GM12873 (cell line): ENCODE measurements at regions not wholly inside any gene's neighbourhood (a gene's known extent, or its start where the extent isn't known, plus 50 kb on each side); places are given as distances from the start of the nearest gene placed in this dataset.

Source experiments
- TF ChIP-seq, protein P1 (sequence below): IDR thresholded peaks from 2 replicates; pipeline ENCODE4 v1.5.1; 2012; ENCODE audit warnings: low read depth, mild to moderate bottlenecking, moderate library complexity, low read length, control low read depth; ENCODE audit not compliant: insufficient read depth; ENCODE audit errors: missing control alignments

DNA sequence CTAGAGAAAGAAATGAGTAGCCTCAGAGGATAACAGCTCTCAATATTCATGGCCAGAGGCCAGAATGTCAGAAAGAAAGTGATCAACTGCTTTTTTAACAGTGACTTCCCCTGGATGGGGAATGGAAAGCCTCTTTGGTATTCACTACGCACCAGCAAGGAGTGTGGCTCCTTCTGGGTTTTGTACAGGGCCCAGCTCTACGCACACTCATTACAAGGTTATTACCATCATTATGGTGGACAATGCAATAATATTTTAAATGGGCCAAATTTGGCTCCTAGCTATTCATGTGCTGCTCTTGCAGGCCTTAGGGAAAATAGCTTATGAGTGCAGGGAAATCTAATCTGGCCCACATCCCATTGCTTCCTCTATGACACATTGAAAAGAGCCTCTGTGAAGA, 1149.5 kb upstream of the FANCL start:
- TF ChIP-seq, protein P1, sequence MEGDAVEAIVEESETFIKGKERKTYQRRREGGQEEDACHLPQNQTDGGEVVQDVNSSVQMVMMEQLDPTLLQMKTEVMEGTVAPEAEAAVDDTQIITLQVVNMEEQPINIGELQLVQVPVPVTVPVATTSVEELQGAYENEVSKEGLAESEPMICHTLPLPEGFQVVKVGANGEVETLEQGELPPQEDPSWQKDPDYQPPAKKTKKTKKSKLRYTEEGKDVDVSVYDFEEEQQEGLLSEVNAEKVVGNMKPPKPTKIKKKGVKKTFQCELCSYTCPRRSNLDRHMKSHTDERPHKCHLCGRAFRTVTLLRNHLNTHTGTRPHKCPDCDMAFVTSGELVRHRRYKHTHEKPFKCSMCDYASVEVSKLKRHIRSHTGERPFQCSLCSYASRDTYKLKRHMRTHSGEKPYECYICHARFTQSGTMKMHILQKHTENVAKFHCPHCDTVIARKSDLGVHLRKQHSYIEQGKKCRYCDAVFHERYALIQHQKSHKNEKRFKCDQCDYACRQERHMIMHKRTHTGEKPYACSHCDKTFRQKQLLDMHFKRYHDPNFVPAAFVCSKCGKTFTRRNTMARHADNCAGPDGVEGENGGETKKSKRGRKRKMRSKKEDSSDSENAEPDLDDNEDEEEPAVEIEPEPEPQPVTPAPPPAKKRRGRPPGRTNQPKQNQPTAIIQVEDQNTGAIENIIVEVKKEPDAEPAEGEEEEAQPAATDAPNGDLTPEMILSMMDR = no peak

DNA sequence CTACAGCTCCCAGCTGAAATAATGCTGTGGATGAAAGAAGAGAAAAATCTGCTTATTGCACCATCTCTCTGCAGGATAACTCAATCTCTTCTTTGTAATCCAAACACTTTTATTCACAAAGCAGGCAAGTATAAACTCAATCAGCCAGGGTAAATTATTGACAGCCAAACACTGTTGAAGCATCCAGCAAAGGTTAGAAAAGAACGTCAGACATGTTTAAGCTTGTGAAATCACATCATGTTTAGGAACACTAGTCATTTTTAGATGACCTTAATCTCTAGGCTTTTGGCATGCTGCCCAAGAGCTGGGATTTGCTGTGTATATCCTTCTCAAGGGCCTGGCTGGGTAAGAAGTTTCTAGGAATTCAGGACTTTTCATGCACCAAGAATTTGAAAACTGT, 1148.1 kb upstream of the FANCL start:
- TF ChIP-seq, protein P1 = no peak

DNA sequence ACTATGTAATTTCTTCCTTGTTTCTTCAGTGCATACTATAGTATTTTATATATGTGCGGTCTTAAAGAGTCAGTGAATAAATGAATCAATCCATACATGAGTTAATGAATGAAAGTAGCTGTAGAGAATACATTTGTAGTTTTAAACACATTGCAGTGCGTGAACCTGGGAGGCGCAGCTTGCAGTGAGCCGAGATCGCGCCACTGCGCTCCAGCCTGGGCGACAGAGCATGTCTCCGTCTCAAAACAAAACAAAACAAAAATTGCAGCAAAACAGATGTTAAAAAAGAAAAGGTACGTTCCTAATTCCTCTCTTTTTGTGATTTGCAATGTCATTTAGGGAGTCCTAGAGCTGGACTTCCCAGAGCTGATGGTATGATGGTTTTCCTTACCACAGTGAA, 1144.8 kb upstream of the FANCL start:
- TF ChIP-seq, protein P1 = no peak

DNA sequence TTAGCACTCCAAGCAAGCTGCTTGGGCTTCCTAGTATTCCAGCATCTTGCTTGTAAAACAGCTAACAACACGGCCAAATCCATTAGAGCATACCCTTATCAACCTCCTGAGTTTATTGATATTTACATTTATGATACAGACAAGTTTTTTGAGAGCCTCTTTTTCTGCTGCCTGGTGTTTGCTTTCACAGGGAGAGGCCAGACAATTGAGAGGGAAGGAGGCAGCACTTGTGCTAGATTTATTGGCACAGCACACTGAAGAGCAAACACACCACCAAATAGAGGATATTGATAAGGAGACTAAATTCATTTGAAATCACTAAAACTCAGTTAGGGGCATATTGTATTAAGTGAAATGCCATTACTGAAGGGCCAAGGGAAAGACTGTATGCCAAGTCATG, 1142.3 kb upstream of the FANCL start:
- TF ChIP-seq, protein P1 = no peak

DNA sequence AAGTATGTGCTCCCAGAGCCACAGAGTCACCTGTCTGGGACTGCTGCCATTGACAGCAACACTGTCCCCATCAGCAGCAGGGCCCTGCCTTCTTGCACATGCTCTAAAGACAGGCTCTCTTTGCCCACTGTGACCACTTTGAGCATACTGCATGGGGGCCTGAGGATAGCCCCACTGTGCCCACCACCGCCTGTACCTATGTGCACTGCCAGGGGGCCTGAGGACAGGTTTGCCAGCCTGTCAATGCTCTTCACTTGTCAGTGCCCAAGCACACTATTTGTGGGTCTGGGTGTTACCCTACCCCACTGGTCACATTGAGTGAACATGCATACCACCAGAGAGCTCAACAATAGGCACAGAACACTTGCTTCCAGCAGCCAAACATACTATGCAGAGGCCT, 1137.0 kb upstream of the FANCL start:
- TF ChIP-seq, protein P1 = no peak

DNA sequence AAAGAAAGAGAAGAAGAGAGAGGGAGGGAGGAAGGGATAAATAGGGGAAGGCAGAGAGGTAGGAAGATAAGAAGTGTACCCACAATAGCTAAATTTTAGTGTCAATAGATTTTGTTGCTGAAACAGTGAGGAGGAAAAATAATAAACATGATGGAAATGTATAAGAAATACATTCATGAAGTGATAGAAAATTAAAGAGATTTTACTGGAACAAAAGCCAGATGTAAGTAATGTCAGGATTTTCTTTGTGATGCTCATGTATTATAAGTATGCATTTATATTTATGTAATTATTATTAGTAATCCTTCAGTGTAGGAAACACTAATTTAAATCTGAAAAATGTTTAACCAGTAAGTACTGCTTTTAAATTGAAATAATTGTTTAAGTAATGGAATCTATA, 1125.2 kb upstream of the FANCL start:
- TF ChIP-seq, protein P1 = no peak

DNA sequence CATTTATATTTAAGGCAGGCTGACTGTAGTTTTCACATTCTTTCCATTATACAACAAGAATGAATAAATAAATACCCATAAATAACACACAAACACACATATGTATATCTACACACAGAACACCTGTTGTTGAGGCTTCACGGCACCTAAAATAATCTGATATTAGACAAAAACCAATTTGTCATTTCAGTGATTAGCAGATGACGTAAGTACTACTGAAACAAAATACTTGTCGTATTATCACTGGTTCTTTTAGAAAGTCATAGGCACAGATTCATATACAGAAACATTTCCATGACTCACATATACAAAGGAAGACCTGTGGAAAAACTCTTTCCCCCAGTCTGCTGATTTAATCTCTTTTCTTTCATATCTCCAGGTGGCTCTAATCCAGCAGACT, 1113.4 kb upstream of the FANCL start:
- TF ChIP-seq, protein P1 = no peak
